GM12878 (cell line): ENCODE measurements at regions not wholly inside any gene's neighbourhood (a gene's known extent, or its start where the extent isn't known, plus 50 kb on each side); places are given as distances from the start of the nearest gene placed in this dataset.

Experiments
- ATAC-seq: fragments of 200-7000 bp; cut with Tn5 transposase; 3 replicates; pipeline ENCODE4 v1.9.1; 2020; ENCODE audit warnings: mild to moderate bottlenecking, moderate library complexity
- BruUV-seq: library from RNA; stranded (reverse); fragments of 400-500 nt; replicated peaks from 2 replicates; lab custom pipeline; 2021; lab: Mats Ljungman, UMichigan
- CTCF ChIA-PET: fragments of 300-600 bp; sonication (Branson Sonifier 250); formaldehyde crosslinking; extraction: SDS; loops from one replicate; lab custom pipeline; 2021; ENCODE audit warnings: inconsistent platforms; lab: Yijun Ruan, JAX
- POLR2A ChIA-PET: fragments of 350-600 bp; formaldehyde crosslinking; extraction: SDS; loops from one replicate; lab custom pipeline; 2021; ENCODE audit warnings: inconsistent platforms; lab: Charles Lee
- RAD21 ChIA-PET: fragments of 300-600 bp; sonication (Branson Sonifier 250); formaldehyde crosslinking; loops from one replicate; lab custom pipeline; 2023; ENCODE audit warnings: antibody characterized with exemption; ENCODE audit not compliant: unreplicated experiment; lab: Charles Lee
- SMC1A ChIA-PET: fragments of 300-600 bp; sonication (Branson Sonifier 250); formaldehyde crosslinking; loops from one replicate; lab custom pipeline; 2023; ENCODE audit not compliant: unreplicated experiment, uncharacterized antibody; lab: Charles Lee
- DNase-seq: peaks from one replicate; pipeline ENCODE4 v3.0.0-alpha.2; 2011; ENCODE audit warnings: low read depth, low spot score
- FAIRE-seq: peaks from 3 replicates; lab custom pipeline; 2011; peaks lifted over from hg19 to GRCh38; lab: Jason Lieb, UNC
- H2AFZ ChIP-seq: 2 replicates; pipeline ENCODE4 v1.6.0; 2011; ENCODE audit warnings: low read depth, low read length, control low read depth; ENCODE audit not compliant: control insufficient read depth
- H3K27ac ChIP-seq: 2 replicates; pipeline ENCODE4 v1.5.1; 2011; ENCODE audit warnings: control low read depth; ENCODE audit not compliant: control insufficient read depth, insufficient read depth
- H3K27me3 ChIP-seq, 2 experiments: replicated peaks in 1 of 2; 2 replicates each; pipeline versions ENCODE4 v1.6.0 to v1.6.1; 2011; ENCODE audit warnings: low read length in 1 of 2; ENCODE audit not compliant: control insufficient read depth in 2 of 2, insufficient read depth in 2 of 2
- H3K36me3 ChIP-seq, 2 experiments: 2 replicates each; pipeline ENCODE4 v1.5.1; 2011; ENCODE audit warnings: low read length in 1 of 2; ENCODE audit not compliant: control insufficient read depth in 2 of 2, insufficient read depth in 2 of 2
- H3K4me1 ChIP-seq: 2 replicates; pipeline ENCODE4 v1.6.1; 2011; ENCODE audit warnings: mild to moderate bottlenecking, low read length, moderate library complexity, mixed read lengths; ENCODE audit not compliant: control insufficient read depth, insufficient read depth
- H3K4me2 ChIP-seq: 2 replicates; pipeline ENCODE4 v1.6.0; 2011; ENCODE audit warnings: control low read depth; ENCODE audit not compliant: control insufficient read depth, insufficient read depth
- H3K4me3 ChIP-seq: fragments of 200-600 bp; sonication (generic); 2 replicates; pipeline ENCODE4 v1.5.1; 2016
- H3K79me2 ChIP-seq: 2 replicates; pipeline ENCODE4 v1.6.0; 2011; ENCODE audit warnings: low read length; ENCODE audit not compliant: control insufficient read depth, insufficient read depth
- H3K9ac ChIP-seq: 2 replicates; pipeline ENCODE4 v1.8.0; 2011; ENCODE audit warnings: low read length, control low read depth, mixed read lengths; ENCODE audit not compliant: control insufficient read depth, insufficient read depth
- H3K9me3 ChIP-seq: replicated peaks from 3 replicates; pipeline ENCODE4 v1.5.1; 2011; ENCODE audit warnings: mild to moderate bottlenecking, low read length; ENCODE audit not compliant: control insufficient read depth, insufficient read depth
- H4K20me1 ChIP-seq: 2 replicates; pipeline ENCODE4 v1.6.0; 2011; ENCODE audit not compliant: control insufficient read depth, insufficient read depth
- CBX5 ChIP-seq: sonication (generic); IDR thresholded peaks from 2 replicates; pipeline ENCODE4 v1.6.1; 2016; ENCODE audit warnings: low read depth, moderate library complexity, mild to moderate bottlenecking, inconsistent platforms
- E2F4 ChIP-seq: IDR thresholded peaks from 2 replicates; pipeline ENCODE4 v1.6.1; 2012; ENCODE audit warnings: low read depth, low read length, improper control_type of control experiment
- NBN ChIP-seq: fragments of 450-650 bp; IDR thresholded peaks from 2 replicates; pipeline ENCODE4 v1.6.1; 2016
- NR2F1 ChIP-seq: fragments of 450-650 bp; conservative IDR thresholded peaks from 2 replicates; pipeline ENCODE4 v1.6.1; 2017; ENCODE audit warnings: mild to moderate bottlenecking
- POU2F2 ChIP-seq: IDR thresholded peaks from 3 replicates; pipeline ENCODE4 v1.6.1; 2011; ENCODE audit warnings: low read depth, mild to moderate bottlenecking, low read length, borderline replicate concordance
- RELB ChIP-seq: fragments of 450-650 bp; IDR thresholded peaks from 2 replicates; pipeline ENCODE4 v1.6.1; 2017; ENCODE audit warnings: low read depth, mild to moderate bottlenecking, moderate library complexity
- RFX5 ChIP-seq: IDR thresholded peaks from 2 replicates; pipeline ENCODE4 v1.6.1; 2011; ENCODE audit warnings: low read depth, low read length, improper control_type of control experiment
- SIX5 ChIP-seq: IDR thresholded peaks from 2 replicates; pipeline ENCODE4 v1.6.1; 2011; ENCODE audit warnings: mild to moderate bottlenecking, low read depth, low read length, moderate library complexity; ENCODE audit not compliant: severe bottlenecking
- SMAD1 ChIP-seq: fragments of 450-650 bp; IDR thresholded peaks from 2 replicates; pipeline ENCODE4 v1.6.1; 2018; ENCODE audit warnings: mild to moderate bottlenecking, low read depth; ENCODE audit not compliant: partially characterized antibody
- ZNF274 ChIP-seq: IDR thresholded peaks from one replicate; pipeline ENCODE4 v1.8.0; 2011; ENCODE audit not compliant: insufficient read length, insufficient read depth
- WGBS: methylation state at CpG from one replicate; pipeline ENCODE4 v1.1.6; 2016; ENCODE audit warnings: low lambda C conversion rate; ENCODE audit not compliant: insufficient replicate concordance, insufficient coverage; ENCODE audit errors: missing lambda C conversion rate; 5-methylcytosine and 5-hydroxymethylcytosine counted together
- in situ Hi-C: fragments of 300-500 bp; cut with MboI; formaldehyde crosslinking; loops from 9 replicates; pipeline ENCODE4 v1.14.3; 2018; ENCODE audit warnings: mixed read lengths
- intact Hi-C: fragments of 100-400 bp; cut with micrococcal nuclease; formaldehyde crosslinking; loops from one replicate; pipeline ENCODE4 v1.14.2; 2022; ENCODE audit not compliant: unreplicated experiment

- Histone ChIP-seq H3K27ac (no peak overlapping the region), H3K27me3 (no peaks in the 10 kb centered on the region), H3K9ac (no peak overlapping the region), H3K79me2 (no peaks in the 10 kb centered on the region), H2AFZ (no peak overlapping the region), H3K36me3 (no peaks in the 10 kb centered on the region), H3K9me3 (no peaks in the 10 kb centered on the region), H3K4me2 (no peak overlapping the region), H3K4me3 (no peak overlapping the region), H3K4me1 (no peaks in the 10 kb centered on the region), H4K20me1 (no peaks in the 10 kb centered on the region)
- RAD21 ChIA-PET = no interaction called here
- SMC1A ChIA-PET = no interaction called here
- CTCF ChIA-PET = no interaction called here
- ATAC-seq (no peak), FAIRE-seq (no peak), DNase-seq (no peak)
- in situ Hi-C loops (no loop called here), intact Hi-C loops (no loop called here)
- BruUV-seq = no TSS peak
- TF ChIP-seq NR2F1 = no peak
- no peak for TF ChIP-seq E2F4
- TF ChIP-seq RFX5 = no peak
- TF ChIP-seq NBN = no peak
- TF ChIP-seq ZNF274 = no peak
- TF ChIP-seq SIX5 = no peak
- TF ChIP-seq CBX5 = no peak
- no peak for TF ChIP-seq SMAD1
- no peak for TF ChIP-seq RELB
- TF ChIP-seq POU2F2 = no peak
- POLR2A ChIA-PET = no interaction called here
- 29% methylated on average over 2 of the region's 2 CpGs for WGBS
Measured at GRCh38 chr17:71398025-71398424, 722.8 kb upstream of the SOX9 start.
